K562 (cell line): ENCODE measurements at regions not wholly inside any gene's neighbourhood (a gene's known extent, or its start where the extent isn't known, plus 50 kb on each side); places are given as distances from the start of the nearest gene placed in this dataset.

ENCODE experiments used
- CAMTA2 ChIP-seq: fragments of 250-450 bp; sonication (Bioruptor Pico); conservative IDR thresholded peaks from 2 replicates; pipeline ENCODE4 v1.5.1; 2022
- CTCF ChIP-seq, 3 experiments: IDR thresholded peaks in 2 of 3; conservative IDR thresholded peaks in 1 of 3; 2 replicates each; pipeline ENCODE4 v1.5.1; 2011 to 2012; ENCODE audit warnings: low read length in 3 of 3, mild to moderate bottlenecking in 3 of 3, control low read depth in 2 of 3, improper control_type of control experiment in 1 of 3, inconsistent platforms in 1 of 3, low read depth in 1 of 3, mixed read lengths in 1 of 3, moderate library complexity in 1 of 3; ENCODE audit not compliant: insufficient read depth in 2 of 3
- ELK1 ChIP-seq: sonication (generic); formaldehyde crosslinking; IDR thresholded peaks from 2 replicates; pipeline ENCODE4 v1.8.1; 2022; ENCODE audit warnings: missing genetic modification reagents
- EP300 ChIP-seq: IDR thresholded peaks from 2 replicates; pipeline ENCODE4 v1.6.1; 2012; ENCODE audit warnings: low read length, improper control_type of control experiment
- KLF6 ChIP-seq: fragments of 250-450 bp; sonication (Bioruptor Pico); IDR thresholded peaks from 2 replicates; pipeline ENCODE4 v1.4.0; 2020; ENCODE audit warnings: mild to moderate bottlenecking, moderate library complexity, borderline replicate concordance
- LEF1 ChIP-seq: fragments of 450-650 bp; IDR thresholded peaks from 2 replicates; pipeline ENCODE4 v1.6.1; 2016; ENCODE audit warnings: mild to moderate bottlenecking
- MTA3 ChIP-seq: fragments of 450-650 bp; formaldehyde crosslinking; IDR thresholded peaks from 2 replicates; pipeline ENCODE4 v1.6.1; 2017; ENCODE audit warnings: mild to moderate bottlenecking, borderline replicate concordance
- TCF7L2 ChIP-seq: fragments of 150-350 bp; IDR thresholded peaks from 2 replicates; pipeline ENCODE4 v1.6.1; 2016; ENCODE audit warnings: low read depth, mild to moderate bottlenecking, low read length, moderate library complexity
- ZNF766 ChIP-seq: fragments of 200-800 bp; sonication (Bioruptor generic); conservative IDR thresholded peaks from 2 replicates; pipeline ENCODE4 v1.6.1; 2016; ENCODE audit warnings: missing genetic modification characterization, missing compliant biosample characterization
- TF ChIP-seq, protein P1 (sequence below): fragments of 450-650 bp; IDR thresholded peaks from 2 replicates; pipeline ENCODE4 v1.6.1; 2017; ENCODE audit warnings: antibody characterized with exemption, mild to moderate bottlenecking
- TF ChIP-seq, protein P2 (sequence below): fragments of 250-450 bp; sonication (Bioruptor Pico); IDR thresholded peaks from 2 replicates; pipeline ENCODE4 v1.5.0; 2020; ENCODE audit warnings: mild to moderate bottlenecking, borderline replicate concordance

GRCh38 chr1:199724049-199724448 lies 303.5 kb upstream of the NR5A2 start:
- TF ChIP-seq CAMTA2 (CRISPR knock-in tag) (no peak), EP300 (no peak), ZNF766 (CRISPR knock-in tag) (no peak), CTCF (IDR thresholded peaks at IDR 0.05 in 2 of 3, conservative IDR thresholded peaks at IDR 0.05 in 1 of 3; ENCODE audit: insufficient read depth in 2 of 3, low read depth in 1 of 3, low read length in 3 of 3) (no peak), KLF6 (CRISPR knock-in tag) (no peak), MTA3 (no peak), TCF7L2 (no peak), LEF1 (no peak), ELK1 (CRISPR knock-in tag) (no peak)
- TF ChIP-seq, protein P1, sequence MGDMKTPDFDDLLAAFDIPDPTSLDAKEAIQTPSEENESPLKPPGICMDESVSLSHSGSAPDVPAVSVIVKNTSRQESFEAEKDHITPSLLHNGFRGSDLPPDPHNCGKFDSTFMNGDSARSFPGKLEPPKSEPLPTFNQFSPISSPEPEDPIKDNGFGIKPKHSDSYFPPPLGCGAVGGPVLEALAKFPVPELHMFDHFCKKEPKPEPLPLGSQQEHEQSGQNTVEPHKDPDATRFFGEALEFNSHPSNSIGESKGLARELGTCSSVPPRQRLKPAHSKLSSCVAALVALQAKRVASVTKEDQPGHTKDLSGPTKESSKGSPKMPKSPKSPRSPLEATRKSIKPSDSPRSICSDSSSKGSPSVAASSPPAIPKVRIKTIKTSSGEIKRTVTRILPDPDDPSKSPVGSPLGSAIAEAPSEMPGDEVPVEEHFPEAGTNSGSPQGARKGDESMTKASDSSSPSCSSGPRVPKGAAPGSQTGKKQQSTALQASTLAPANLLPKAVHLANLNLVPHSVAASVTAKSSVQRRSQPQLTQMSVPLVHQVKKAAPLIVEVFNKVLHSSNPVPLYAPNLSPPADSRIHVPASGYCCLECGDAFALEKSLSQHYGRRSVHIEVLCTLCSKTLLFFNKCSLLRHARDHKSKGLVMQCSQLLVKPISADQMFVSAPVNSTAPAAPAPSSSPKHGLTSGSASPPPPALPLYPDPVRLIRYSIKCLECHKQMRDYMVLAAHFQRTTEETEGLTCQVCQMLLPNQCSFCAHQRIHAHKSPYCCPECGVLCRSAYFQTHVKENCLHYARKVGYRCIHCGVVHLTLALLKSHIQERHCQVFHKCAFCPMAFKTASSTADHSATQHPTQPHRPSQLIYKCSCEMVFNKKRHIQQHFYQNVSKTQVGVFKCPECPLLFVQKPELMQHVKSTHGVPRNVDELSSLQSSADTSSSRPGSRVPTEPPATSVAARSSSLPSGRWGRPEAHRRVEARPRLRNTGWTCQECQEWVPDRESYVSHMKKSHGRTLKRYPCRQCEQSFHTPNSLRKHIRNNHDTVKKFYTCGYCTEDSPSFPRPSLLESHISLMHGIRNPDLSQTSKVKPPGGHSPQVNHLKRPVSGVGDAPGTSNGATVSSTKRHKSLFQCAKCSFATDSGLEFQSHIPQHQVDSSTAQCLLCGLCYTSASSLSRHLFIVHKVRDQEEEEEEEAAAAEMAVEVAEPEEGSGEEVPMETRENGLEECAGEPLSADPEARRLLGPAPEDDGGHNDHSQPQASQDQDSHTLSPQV: no peak
- TF ChIP-seq, protein P2, sequence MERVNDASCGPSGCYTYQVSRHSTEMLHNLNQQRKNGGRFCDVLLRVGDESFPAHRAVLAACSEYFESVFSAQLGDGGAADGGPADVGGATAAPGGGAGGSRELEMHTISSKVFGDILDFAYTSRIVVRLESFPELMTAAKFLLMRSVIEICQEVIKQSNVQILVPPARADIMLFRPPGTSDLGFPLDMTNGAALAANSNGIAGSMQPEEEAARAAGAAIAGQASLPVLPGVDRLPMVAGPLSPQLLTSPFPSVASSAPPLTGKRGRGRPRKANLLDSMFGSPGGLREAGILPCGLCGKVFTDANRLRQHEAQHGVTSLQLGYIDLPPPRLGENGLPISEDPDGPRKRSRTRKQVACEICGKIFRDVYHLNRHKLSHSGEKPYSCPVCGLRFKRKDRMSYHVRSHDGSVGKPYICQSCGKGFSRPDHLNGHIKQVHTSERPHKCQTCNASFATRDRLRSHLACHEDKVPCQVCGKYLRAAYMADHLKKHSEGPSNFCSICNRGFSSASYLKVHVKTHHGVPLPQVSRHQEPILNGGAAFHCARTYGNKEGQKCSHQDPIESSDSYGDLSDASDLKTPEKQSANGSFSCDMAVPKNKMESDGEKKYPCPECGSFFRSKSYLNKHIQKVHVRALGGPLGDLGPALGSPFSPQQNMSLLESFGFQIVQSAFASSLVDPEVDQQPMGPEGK: no peak
